ENCODE measurements at regions not wholly inside any gene's neighbourhood (a gene's known extent, or its start where the extent isn't known, plus 50 kb on each side); places are given as distances from the start of the nearest gene placed in this dataset.
"Not testable (repeated sequence)": the region's sequence is repeated elsewhere in the genome, so short reads cannot be mapped to it uniquely, and the experiment has no call there.

- H3K27ac Mint-ChIP-seq; H3K79me2 ChIP-seq (replicated peaks; ENCODE audit: insufficient read depth); H3F3A ChIP-seq (replicated peaks; ENCODE audit: low read depth); H4K20me1 ChIP-seq (replicated peaks; ENCODE audit: insufficient read depth); H3K27me3 ChIP-seq (ENCODE audit: insufficient read depth); H3K36me3 ChIP-seq (ENCODE audit: insufficient read depth); H2AFZ ChIP-seq; H3K27me3 Mint-ChIP-seq (ENCODE audit: insufficient read depth, low read depth, poor library complexity): not testable (repeated sequence)
- Mint-ChIP-seq H3K4me3 (peak overlapping the region; percentile 29), H3K9me3 (peaks cover 27% of the 10 kb centered on the region; the same call in 2 of the 3 replicates), H3K36me3 (ENCODE audit: low read depth) (peaks cover 34% of the 10 kb centered on the region), H3K4me1 (peaks cover 10% of the 10 kb centered on the region)
- Histone ChIP-seq H3K4me3 (peak overlapping the region; percentile 20; the same call in 1 of the 2 replicates), H3K9me2 (ENCODE audit: insufficient read depth) (peaks cover 12% of the 10 kb centered on the region), H3K4me2 (peak overlapping the region; percentile 52), H3K4me1 (ENCODE audit: insufficient read depth) (peaks cover 18% of the 10 kb centered on the region), H3K27ac (ENCODE audit: low read depth) (peak overlapping the region; percentile 99)
- peak; percentile 57 for ATAC-seq
- DNase-seq (ENCODE audit: low spot score) = peak; percentile 24
- TF ChIP-seq NANOG (IDR thresholded peaks at IDR 0.05; ENCODE audit: borderline replicate concordance) (peak; percentile 51; the same call in 1 of the 2 replicates), ZNF462 (CRISPR knock-in tag; IDR thresholded peaks at IDR 0.05) (0 out of 2 replicates have a peak, but pooled peaks have one; percentile 3)
Observed at GRCh38 chr4:103946621-103947268, 227.0 kb upstream of the TACR3 start.

GRCh38 chr4:103938488-103938887 lies 218.7 kb upstream of the TACR3 start:
- H3K79me2 ChIP-seq (replicated peaks; ENCODE audit: insufficient read depth) = no peaks in the 10 kb centered on the region
- no peaks in the 10 kb centered on the region for H3K36me3 ChIP-seq (ENCODE audit: insufficient read depth)
- no peak overlapping the region for H3K4me3 Mint-ChIP-seq
- H3K27ac Mint-ChIP-seq = no peak overlapping the region
- no peak overlapping the region for H3K4me2 ChIP-seq
- no peaks in the 10 kb centered on the region for H4K20me1 ChIP-seq (replicated peaks; ENCODE audit: insufficient read depth)
- no peak overlapping the region for H3K4me3 ChIP-seq
- no peak overlapping the region for H3K27ac ChIP-seq (ENCODE audit: low read depth)
- H2AFZ ChIP-seq = no peak overlapping the region
- ATAC-seq (no peak), DNase-seq (ENCODE audit: low spot score) (no peak)
- no peaks in the 10 kb centered on the region for H3K4me1 ChIP-seq (ENCODE audit: insufficient read depth)
- peaks cover 46% of the 10 kb centered on the region for H3K36me3 Mint-ChIP-seq (ENCODE audit: low read depth)
- H3K9me3 Mint-ChIP-seq = peaks cover 37% of the 10 kb centered on the region
- peaks cover 6% of the 10 kb centered on the region for H3K27me3 Mint-ChIP-seq (ENCODE audit: insufficient read depth, low read depth, poor library complexity)
- no peaks in the 10 kb centered on the region for H3F3A ChIP-seq (replicated peaks; ENCODE audit: low read depth)
- H3K9me2 ChIP-seq (ENCODE audit: insufficient read depth) = peaks cover 11% of the 10 kb centered on the region; the same call in 1 of the 2 replicates
- no peaks in the 10 kb centered on the region for H3K4me1 Mint-ChIP-seq
- H3K27me3 ChIP-seq (ENCODE audit: insufficient read depth) = no peaks in the 10 kb centered on the region
- TF ChIP-seq ZNF331 (CRISPR knock-in tag; IDR thresholded peaks at IDR 0.05; ENCODE audit: low read depth) (no peak), EZH2phosphoT487 (IDR thresholded peaks at IDR 0.05; ENCODE audit: unreplicated experiment) (no peak), STAT1 (IDR thresholded peaks at IDR 0.05; ENCODE audit: unreplicated experiment) (no peak), REST (IDR thresholded peaks at IDR 0.05; ENCODE audit: unreplicated experiment) (no peak)

Data from GM23338 (cell line).